ENCODE measurements at regions not wholly inside any gene's neighbourhood (a gene's known extent, or its start where the extent isn't known, plus 50 kb on each side); places are given as distances from the start of the nearest gene placed in this dataset.

DNA sequence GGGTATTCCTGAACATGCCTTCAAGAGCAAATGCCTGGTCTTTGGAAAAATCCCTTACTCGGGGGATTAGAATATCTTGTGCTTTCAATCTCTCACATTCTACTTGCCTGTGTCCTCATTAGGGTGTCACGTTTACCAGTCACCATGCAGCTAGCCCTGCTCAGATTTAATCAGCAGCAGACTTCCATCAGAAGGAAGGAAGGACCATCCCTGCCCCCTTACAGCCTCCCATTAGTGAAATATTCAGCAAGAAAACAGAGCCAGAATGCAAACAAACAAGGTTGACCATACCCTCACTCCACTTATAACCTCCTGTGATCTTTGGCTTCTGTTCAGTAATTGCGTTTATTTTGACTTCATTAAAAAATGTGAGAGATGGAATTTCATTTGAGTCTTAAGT is 208.6 kb downstream of the CXCL12 start:
- no peaks in the 10 kb centered on the region for H3K79me2 ChIP-seq (ENCODE audit: insufficient read depth)
- ChIA-PET POLR2A (no interaction called here), CTCF (interaction anchor here (1.7 kb wide), 1 partner anchor 135 kb away, joined by 4 read pairs; no protein-coding TSS in a partner anchor)
- no peaks in the 10 kb centered on the region for H3F3A ChIP-seq (replicated peaks; ENCODE audit: insufficient read depth)
- H3K9ac ChIP-seq: no peak overlapping the region
- H3K27me3 ChIP-seq (ENCODE audit: insufficient read depth): no peaks in the 10 kb centered on the region
- no peak overlapping the region for H3K4me2 ChIP-seq
- TF ChIP-seq YY1 (IDR thresholded peaks at IDR 0.05; ENCODE audit: low read depth) (no peak), MXI1 (IDR thresholded peaks at IDR 0.05; ENCODE audit: low read depth, low read length) (no peak), EZH2phosphoT487 (IDR thresholded peaks at IDR 0.05; ENCODE audit: borderline replicate concordance, low read depth) (no peak), CHD2 (IDR thresholded peaks at IDR 0.05; ENCODE audit: low read length, partially characterized antibody) (no peak), FOSL2 (IDR thresholded peaks at IDR 0.05; ENCODE audit: borderline replicate concordance, low read depth) (no peak), RFX5 (IDR thresholded peaks at IDR 0.05; ENCODE audit: low read length) (no peak), RAD21 (IDR thresholded peaks at IDR 0.05; ENCODE audit: low read length) (no peak), MAX (IDR thresholded peaks at IDR 0.05; ENCODE audit: low read depth) (no peak)
- H3K27ac ChIP-seq (ENCODE audit: low read depth in 2 of 2, low read length in 1 of 2): no peak overlapping the region
- H3K9me3 ChIP-seq: no peaks in the 10 kb centered on the region
- peaks cover 0 to 18% of the 10 kb centered on the region in 2 experiments; a peak in 2 of 4 replicates for H3K4me1 ChIP-seq (ENCODE audit: control insufficient read depth in 1 of 2, insufficient read depth in 2 of 2, low read depth in 1 of 2, low read length in 1 of 2)
- H4K20me1 ChIP-seq (ENCODE audit: insufficient read depth): no peaks in the 10 kb centered on the region
- no peaks in the 10 kb centered on the region for H3K36me3 ChIP-seq (replicated peaks in 1 of 2; ENCODE audit: control insufficient read depth in 1 of 2, insufficient read depth in 2 of 2, low read length in 1 of 2)
- no peak overlapping the region for H2AFZ ChIP-seq (ENCODE audit: low read depth)
- H3K9me2 ChIP-seq: no peaks in the 10 kb centered on the region
- no peak overlapping the region for H3K4me3 ChIP-seq (ENCODE audit: low read depth in 2 of 2, low read length in 1 of 2)
- no peak for DNase-seq
- WGBS (ENCODE audit: low lambda C conversion rate): 23% methylated on average over 3 of the region's 3 CpGs

DNA sequence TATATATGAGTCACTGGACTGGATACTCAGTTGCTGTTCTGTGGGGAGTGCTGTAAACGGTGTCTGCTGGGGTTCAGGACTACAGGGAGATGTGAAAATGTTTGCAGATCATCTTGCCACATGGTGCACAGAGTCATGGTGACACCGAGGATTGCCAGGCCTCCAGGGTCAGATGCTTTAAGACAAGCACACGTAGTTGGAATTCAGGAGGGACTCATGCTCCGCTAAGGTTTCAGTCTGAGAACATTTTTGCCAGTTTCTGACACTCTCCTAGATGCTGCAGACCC is 211.3 kb downstream of the CXCL12 start:
- no peaks in the 10 kb centered on the region for H3K9me3 ChIP-seq
- ChIA-PET POLR2A (no interaction called here), CTCF (interaction anchor here (2.2 kb wide), 1 partner anchor 483 kb away, joined by 9 read pairs; no protein-coding TSS in a partner anchor)
- peaks cover 0 to 15% of the 10 kb centered on the region in 2 experiments; a peak in 2 of 4 replicates for H3K4me1 ChIP-seq (ENCODE audit: control insufficient read depth in 1 of 2, insufficient read depth in 2 of 2, low read depth in 1 of 2, low read length in 1 of 2)
- H3K36me3 ChIP-seq (replicated peaks in 1 of 2; ENCODE audit: control insufficient read depth in 1 of 2, insufficient read depth in 2 of 2, low read length in 1 of 2): no peaks in the 10 kb centered on the region
- WGBS (ENCODE audit: low lambda C conversion rate): 34% methylated on average over 3 of the region's 4 CpGs
- no peak overlapping the region for H2AFZ ChIP-seq (ENCODE audit: low read depth)
- H3K27ac ChIP-seq (ENCODE audit: low read depth in 2 of 2, low read length in 1 of 2): no peak overlapping the region
- H3K27me3 ChIP-seq (ENCODE audit: insufficient read depth): no peaks in the 10 kb centered on the region
- TF ChIP-seq TCF12 (IDR thresholded peaks at IDR 0.05): no peak
- TF ChIP-seq SIN3A (IDR thresholded peaks at IDR 0.05; ENCODE audit: borderline replicate concordance, low read depth, low read length): no peak
- TF ChIP-seq FOXJ3 (CRISPR knock-in tag; IDR thresholded peaks at IDR 0.05): no peak
- H4K20me1 ChIP-seq (ENCODE audit: insufficient read depth): no peaks in the 10 kb centered on the region
- H3K4me2 ChIP-seq: no peak overlapping the region
- no peak overlapping the region for H3K9ac ChIP-seq
- H3F3A ChIP-seq (replicated peaks; ENCODE audit: insufficient read depth): no peaks in the 10 kb centered on the region
- H3K79me2 ChIP-seq (ENCODE audit: insufficient read depth): no peaks in the 10 kb centered on the region
- no peak for DNase-seq
- H3K4me3 ChIP-seq (ENCODE audit: low read depth in 2 of 2, low read length in 1 of 2): no peak overlapping the region
- no peaks in the 10 kb centered on the region for H3K9me2 ChIP-seq

- no peaks in the 10 kb centered on the region for H3F3A ChIP-seq (replicated peaks; ENCODE audit: insufficient read depth)
- peaks cover 0 to 15% of the 10 kb centered on the region in 2 experiments; a peak in 2 of 4 replicates for H3K4me1 ChIP-seq (ENCODE audit: control insufficient read depth in 1 of 2, insufficient read depth in 2 of 2, low read depth in 1 of 2, low read length in 1 of 2)
- no peak for DNase-seq
- H3K4me2 ChIP-seq: no peak overlapping the region
- no peaks in the 10 kb centered on the region for H3K36me3 ChIP-seq (replicated peaks in 1 of 2; ENCODE audit: control insufficient read depth in 1 of 2, insufficient read depth in 2 of 2, low read length in 1 of 2)
- no peak overlapping the region for H3K9ac ChIP-seq
- H3K27ac ChIP-seq (ENCODE audit: low read depth in 2 of 2, low read length in 1 of 2): no peak overlapping the region
- no peaks in the 10 kb centered on the region for H3K9me3 ChIP-seq
- 22% methylated on average over 2 of the region's 3 CpGs for WGBS (ENCODE audit: low lambda C conversion rate)
- no peak overlapping the region for H3K4me3 ChIP-seq (ENCODE audit: low read depth in 2 of 2, low read length in 1 of 2)
- CTCF ChIA-PET: interaction anchor here (1.2 to 2.2 kb wide), 2 partner anchors 13 to 483 kb away, joined by 3 to 9 read pairs; no protein-coding TSS in a partner anchor
- no peak overlapping the region for H2AFZ ChIP-seq (ENCODE audit: low read depth)
- no peaks in the 10 kb centered on the region for H3K9me2 ChIP-seq
- H3K79me2 ChIP-seq (ENCODE audit: insufficient read depth): no peaks in the 10 kb centered on the region
- POLR2A ChIA-PET: no interaction called here
- no peaks in the 10 kb centered on the region for H3K27me3 ChIP-seq (ENCODE audit: insufficient read depth)
- H4K20me1 ChIP-seq (ENCODE audit: insufficient read depth): no peaks in the 10 kb centered on the region
- TF ChIP-seq TEAD4 (IDR thresholded peaks at IDR 0.05; ENCODE audit: borderline replicate concordance, insufficient read depth): no peak
- no peak for TF ChIP-seq JUND (IDR thresholded peaks at IDR 0.05)
- no peak for TF ChIP-seq MAX (IDR thresholded peaks at IDR 0.05; ENCODE audit: low read depth)
- TF ChIP-seq NFIC (IDR thresholded peaks at IDR 0.05; ENCODE audit: borderline replicate concordance): no peak
- TF ChIP-seq MXI1 (IDR thresholded peaks at IDR 0.05; ENCODE audit: low read depth, low read length): no peak
- TF ChIP-seq CHD2 (IDR thresholded peaks at IDR 0.05; ENCODE audit: low read length, partially characterized antibody): no peak
- TF ChIP-seq POLR2AphosphoS5 (IDR thresholded peaks at IDR 0.05; ENCODE audit: low read depth, low read length): no peak
- no peak for TF ChIP-seq RXRA (IDR thresholded peaks at IDR 0.05; ENCODE audit: borderline replicate concordance, low read depth)
- TF ChIP-seq, protein P1, sequence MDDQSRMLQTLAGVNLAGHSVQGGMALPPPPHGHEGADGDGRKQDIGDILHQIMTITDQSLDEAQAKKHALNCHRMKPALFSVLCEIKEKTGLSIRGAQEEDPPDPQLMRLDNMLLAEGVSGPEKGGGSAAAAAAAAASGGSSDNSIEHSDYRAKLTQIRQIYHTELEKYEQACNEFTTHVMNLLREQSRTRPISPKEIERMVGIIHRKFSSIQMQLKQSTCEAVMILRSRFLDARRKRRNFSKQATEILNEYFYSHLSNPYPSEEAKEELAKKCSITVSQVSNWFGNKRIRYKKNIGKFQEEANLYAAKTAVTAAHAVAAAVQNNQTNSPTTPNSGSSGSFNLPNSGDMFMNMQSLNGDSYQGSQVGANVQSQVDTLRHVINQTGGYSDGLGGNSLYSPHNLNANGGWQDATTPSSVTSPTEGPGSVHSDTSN (IDR thresholded peaks at IDR 0.05): no peak
- no peak for TF ChIP-seq GATA2 (CRISPR knock-in tag; IDR thresholded peaks at IDR 0.05)
- TF ChIP-seq NRF1 (IDR thresholded peaks at IDR 0.05; ENCODE audit: low read depth, low read length): no peak
Observed at GRCh38 chr10:44172883-44173607, 211.9 kb downstream of the CXCL12 start.
